ENCODE measurements at regions not wholly inside any gene's neighbourhood (a gene's known extent, or its start where the extent isn't known, plus 50 kb on each side); places are given as distances from the start of the nearest gene placed in this dataset.

DNA sequence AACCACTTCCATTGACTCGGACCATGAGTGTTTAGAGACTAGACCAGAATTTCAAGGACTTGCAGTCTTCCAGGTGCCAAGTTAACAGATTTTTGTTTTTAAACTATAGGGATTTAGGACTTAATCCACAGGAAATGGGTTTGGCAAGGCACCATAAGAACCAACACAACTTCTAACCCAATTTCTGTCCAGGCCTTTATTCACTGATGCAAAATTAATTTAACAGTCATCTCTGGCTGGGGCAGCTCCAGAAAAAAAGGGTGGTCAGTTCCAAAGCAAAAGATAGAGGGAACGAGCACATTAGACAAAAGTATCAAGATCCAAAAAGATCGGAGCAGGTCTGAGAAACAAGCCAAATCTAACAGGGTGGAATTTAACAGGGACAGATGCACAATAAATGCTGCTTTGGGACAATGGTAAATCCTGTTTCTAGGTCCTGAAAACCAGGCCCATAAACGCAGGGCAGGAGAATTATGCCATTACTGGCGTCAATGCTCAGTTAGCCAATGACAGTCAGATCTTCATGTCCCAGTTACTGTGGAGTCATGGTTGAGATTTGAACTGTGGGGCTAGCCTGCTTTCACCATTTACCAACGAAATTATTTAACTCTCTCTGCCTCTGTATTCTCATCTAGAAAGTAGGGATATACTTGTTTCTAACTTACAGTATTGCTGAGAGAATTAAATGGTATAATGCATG is 590.8 kb upstream of the BRINP1 start:
- H3K4me3 Mint-ChIP-seq (ENCODE audit: unreplicated experiment): no peak overlapping the region
- Histone ChIP-seq H3K36me3 (ENCODE audit: control insufficient read depth, insufficient read depth, low read length) (no peaks in the 10 kb centered on the region), H3K4me3 (ENCODE audit: low read depth, low read length) (no peak overlapping the region), H3K27me3 (replicated peaks; ENCODE audit: control insufficient read depth, insufficient read depth, low read length) (no peaks in the 10 kb centered on the region; the same call in 1 of the 2 replicates), H3K4me1 (peaks cover 5% of the 10 kb centered on the region), H3K9me3 (no peaks in the 10 kb centered on the region)
- no peaks in the 10 kb centered on the region for H3K4me1 Mint-ChIP-seq (ENCODE audit: low read depth, unreplicated experiment)
- no peak for DNase-seq
- POLR2A ChIA-PET: no interaction called here
- H3K27ac Mint-ChIP-seq (ENCODE audit: unreplicated experiment): no peak overlapping the region
- TF ChIP-seq, protein P1, sequence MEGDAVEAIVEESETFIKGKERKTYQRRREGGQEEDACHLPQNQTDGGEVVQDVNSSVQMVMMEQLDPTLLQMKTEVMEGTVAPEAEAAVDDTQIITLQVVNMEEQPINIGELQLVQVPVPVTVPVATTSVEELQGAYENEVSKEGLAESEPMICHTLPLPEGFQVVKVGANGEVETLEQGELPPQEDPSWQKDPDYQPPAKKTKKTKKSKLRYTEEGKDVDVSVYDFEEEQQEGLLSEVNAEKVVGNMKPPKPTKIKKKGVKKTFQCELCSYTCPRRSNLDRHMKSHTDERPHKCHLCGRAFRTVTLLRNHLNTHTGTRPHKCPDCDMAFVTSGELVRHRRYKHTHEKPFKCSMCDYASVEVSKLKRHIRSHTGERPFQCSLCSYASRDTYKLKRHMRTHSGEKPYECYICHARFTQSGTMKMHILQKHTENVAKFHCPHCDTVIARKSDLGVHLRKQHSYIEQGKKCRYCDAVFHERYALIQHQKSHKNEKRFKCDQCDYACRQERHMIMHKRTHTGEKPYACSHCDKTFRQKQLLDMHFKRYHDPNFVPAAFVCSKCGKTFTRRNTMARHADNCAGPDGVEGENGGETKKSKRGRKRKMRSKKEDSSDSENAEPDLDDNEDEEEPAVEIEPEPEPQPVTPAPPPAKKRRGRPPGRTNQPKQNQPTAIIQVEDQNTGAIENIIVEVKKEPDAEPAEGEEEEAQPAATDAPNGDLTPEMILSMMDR (IDR thresholded peaks at IDR 0.05; ENCODE audit: insufficient read depth in 1 of 2, low read depth in 1 of 2, low read length in 1 of 2, severe bottlenecking in 1 of 2, unreplicated experiment in 1 of 2): no peak
- no peaks in the 10 kb centered on the region for H3K36me3 Mint-ChIP-seq (ENCODE audit: insufficient read depth, unreplicated experiment)
- intact Hi-C loops (cut with micrococcal nuclease; ENCODE audit: unreplicated experiment): loop anchor here (10.0 kb wide), 1 partner anchor 165 kb away; no protein-coding TSS in a partner anchor
- CTCF ChIA-PET: no interaction called here
- H3K9me3 Mint-ChIP-seq (ENCODE audit: unreplicated experiment): no peaks in the 10 kb centered on the region
- BruUV-seq (replicated peaks): no TSS peak
- peaks cover 6% of the 10 kb centered on the region for H3K27me3 Mint-ChIP-seq (ENCODE audit: insufficient read depth, unreplicated experiment)

DNA sequence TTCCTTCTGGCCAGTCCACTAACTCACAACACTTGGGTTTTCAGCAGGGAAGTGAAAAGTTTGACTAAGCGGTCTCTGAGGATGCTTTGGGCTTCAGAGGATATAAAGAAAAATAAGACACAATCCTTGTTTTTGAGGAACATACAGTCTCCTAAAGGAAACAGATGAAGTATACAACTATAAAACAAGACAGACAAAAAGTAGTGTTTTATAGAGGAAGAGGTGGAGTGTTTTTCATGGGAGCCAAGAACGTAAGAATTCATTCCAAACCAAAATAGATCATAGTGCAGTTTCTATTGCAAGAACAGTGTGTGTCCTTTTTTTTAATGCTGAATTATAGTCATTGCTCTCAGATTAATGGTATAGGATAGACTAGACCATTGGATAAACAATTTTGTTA is 586.9 kb upstream of the BRINP1 start:
- intact Hi-C loops (cut with micrococcal nuclease; ENCODE audit: unreplicated experiment): no loop called here

DNA sequence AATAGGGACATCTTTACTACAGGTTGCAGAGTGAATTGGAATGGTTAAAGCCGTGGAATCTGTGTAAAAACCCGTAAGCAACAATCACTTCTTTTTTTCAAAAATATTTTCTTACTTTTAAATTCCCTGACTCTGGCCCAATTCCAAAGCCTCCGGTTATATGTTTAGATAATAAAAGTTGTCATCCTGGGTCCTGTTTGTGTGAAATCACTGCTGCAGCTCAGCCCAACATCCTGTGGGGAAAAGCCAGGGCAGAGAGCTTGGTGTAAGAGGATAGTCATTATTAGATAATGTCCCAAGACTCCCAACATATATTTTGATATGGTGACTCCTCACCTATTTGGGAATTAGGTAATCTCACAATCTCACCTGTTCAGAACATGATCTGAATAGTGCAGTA is 586.0 kb upstream of the BRINP1 start:
- peaks cover 6% of the 10 kb centered on the region for H3K27me3 Mint-ChIP-seq (ENCODE audit: insufficient read depth, unreplicated experiment)
- no peaks in the 10 kb centered on the region for H3K4me1 ChIP-seq
- no TSS peak for BruUV-seq (replicated peaks)
- no peak overlapping the region for H3K4me3 Mint-ChIP-seq (ENCODE audit: unreplicated experiment)
- TF ChIP-seq, protein P1 (IDR thresholded peaks at IDR 0.05; ENCODE audit: insufficient read depth in 1 of 2, low read depth in 1 of 2, low read length in 1 of 2, severe bottlenecking in 1 of 2, unreplicated experiment in 1 of 2): no peak
- ChIA-PET CTCF (no interaction called here), POLR2A (no interaction called here)
- no peaks in the 10 kb centered on the region for H3K36me3 Mint-ChIP-seq (ENCODE audit: insufficient read depth, unreplicated experiment)
- intact Hi-C loops (cut with micrococcal nuclease; ENCODE audit: unreplicated experiment): no loop called here
- no peaks in the 10 kb centered on the region for H3K36me3 ChIP-seq (ENCODE audit: control insufficient read depth, insufficient read depth, low read length)
- no peaks in the 10 kb centered on the region for H3K27me3 ChIP-seq (replicated peaks; ENCODE audit: control insufficient read depth, insufficient read depth, low read length)
- H3K4me3 ChIP-seq (ENCODE audit: low read depth, low read length): no peak overlapping the region
- H3K27ac Mint-ChIP-seq (ENCODE audit: unreplicated experiment): no peak overlapping the region
- no peaks in the 10 kb centered on the region for H3K9me3 ChIP-seq
- no peaks in the 10 kb centered on the region for H3K9me3 Mint-ChIP-seq (ENCODE audit: unreplicated experiment)
- H3K4me1 Mint-ChIP-seq (ENCODE audit: low read depth, unreplicated experiment): no peaks in the 10 kb centered on the region
- no peak for DNase-seq

More for the DNA sequence above, 586.9 kb upstream of the BRINP1 start:
- Histone ChIP-seq H3K36me3 (ENCODE audit: control insufficient read depth, insufficient read depth, low read length) (no peaks in the 10 kb centered on the region), H3K9me3 (no peaks in the 10 kb centered on the region), H3K4me3 (ENCODE audit: low read depth, low read length) (no peak overlapping the region), H3K27me3 (replicated peaks; ENCODE audit: control insufficient read depth, insufficient read depth, low read length) (no peaks in the 10 kb centered on the region), H3K4me1 (no peaks in the 10 kb centered on the region)
- H3K4me1 Mint-ChIP-seq (ENCODE audit: low read depth, unreplicated experiment): no peaks in the 10 kb centered on the region
- H3K9me3 Mint-ChIP-seq (ENCODE audit: unreplicated experiment): no peaks in the 10 kb centered on the region
- TF ChIP-seq, protein P1 (IDR thresholded peaks at IDR 0.05; ENCODE audit: insufficient read depth in 1 of 2, low read depth in 1 of 2, low read length in 1 of 2, severe bottlenecking in 1 of 2, unreplicated experiment in 1 of 2): no peak
- H3K27me3 Mint-ChIP-seq (ENCODE audit: insufficient read depth, unreplicated experiment): peaks cover 6% of the 10 kb centered on the region
- no TSS peak for BruUV-seq (replicated peaks)
- H3K27ac Mint-ChIP-seq (ENCODE audit: unreplicated experiment): no peak overlapping the region
- POLR2A ChIA-PET: no interaction called here
- CTCF ChIA-PET: no interaction called here
- no peak overlapping the region for H3K4me3 Mint-ChIP-seq (ENCODE audit: unreplicated experiment)
- DNase-seq: no peak
- no peaks in the 10 kb centered on the region for H3K36me3 Mint-ChIP-seq (ENCODE audit: insufficient read depth, unreplicated experiment)
